SK-N-SH (cell line): ENCODE measurements at regions not wholly inside any gene's neighbourhood (a gene's known extent, or its start where the extent isn't known, plus 50 kb on each side); places are given as distances from the start of the nearest gene placed in this dataset.

ENCODE experiments used
- CTCF ChIA-PET: fragments of 300-600, 350-600 bp; formaldehyde crosslinking; extraction: SDS; loops from one replicate; lab custom pipeline; 2021; lab: Yijun Ruan, JAX
- POLR2A ChIA-PET: fragments of 350-600 bp; sonication (Branson Sonifier 250); formaldehyde crosslinking; extraction: SDS; loops from one replicate; lab custom pipeline; 2020; ENCODE audit warnings: antibody characterized with exemption, inconsistent platforms; lab: Yijun Ruan, JAX
- DNase-seq: peaks from one replicate; pipeline ENCODE4 v3.0.0; 2012
- H2AFZ ChIP-seq: fragments of 200-600 bp; sonication (generic); 2 replicates; pipeline ENCODE4 v1.8.1; 2016; ENCODE audit warnings: antibody characterized with exemption, mild to moderate bottlenecking, low read depth
- H3F3A ChIP-seq: fragments of 200-600 bp; sonication (generic); replicated peaks from 2 replicates; pipeline ENCODE3; 2016; ENCODE audit warnings: antibody characterized with exemption, mild to moderate bottlenecking; ENCODE audit not compliant: insufficient read depth
- H3K27ac ChIP-seq, 2 experiments: fragments of 200-500 bp in 1 of 2; fragments of 200-600 bp in 1 of 2; sonication (Bioruptor generic) in 1 of 2; sonication (generic), shearing (Covaris generic) in 1 of 2; 2 replicates each; pipeline versions ENCODE4 v1.5.1 to v1.6.1; 2014 to 2016; ENCODE audit warnings: low read depth in 2 of 2, inconsistent platforms in 1 of 2, low read length in 1 of 2, mild to moderate bottlenecking in 1 of 2, mixed read lengths in 1 of 2
- H3K27me3 ChIP-seq: fragments of 200-600 bp; sonication (generic), shearing (Covaris generic); 2 replicates; pipeline ENCODE4 v1.6.1; 2016; ENCODE audit warnings: mixed run types; ENCODE audit not compliant: insufficient read depth
- H3K36me3 ChIP-seq, 2 experiments: fragments of 200-500 bp in 1 of 2; fragments of 200-600 bp in 1 of 2; sonication (Bioruptor generic) in 1 of 2; sonication (generic) in 1 of 2; replicated peaks in 1 of 2; 2 replicates each; pipeline versions ENCODE3 to v1.5.1; 2014 to 2016; ENCODE audit warnings: low read length in 1 of 2, mild to moderate bottlenecking in 1 of 2; ENCODE audit not compliant: insufficient read depth in 2 of 2, control insufficient read depth in 1 of 2
- H3K4me1 ChIP-seq, 2 experiments: fragments of 200-500 bp in 1 of 2; fragments of 200-600 bp in 1 of 2; sonication (Bioruptor generic) in 1 of 2; sonication (generic), shearing (Covaris generic) in 1 of 2; 2 replicates each; pipeline versions ENCODE4 v1.5.1 to v1.6.1; 2014 to 2016; ENCODE audit warnings: low read depth in 1 of 2, low read length in 1 of 2, mixed run types in 1 of 2; ENCODE audit not compliant: insufficient read depth in 2 of 2, control insufficient read depth in 1 of 2
- H3K4me2 ChIP-seq: fragments of 200-600 bp; sonication (generic), shearing (Covaris generic); 2 replicates; pipeline ENCODE4 v1.6.1; 2017; ENCODE audit warnings: mixed run types
- H3K4me3 ChIP-seq, 2 experiments: fragments of 200-500 bp in 1 of 2; fragments of 200-600 bp in 1 of 2; sonication (Bioruptor generic) in 1 of 2; sonication (generic), shearing (Covaris generic) in 1 of 2; 2 replicates each; pipeline versions ENCODE4 v1.5.1 to v1.8.1; 2014 to 2016; ENCODE audit warnings: low read depth in 2 of 2, inconsistent platforms in 1 of 2, low read length in 1 of 2, mild to moderate bottlenecking in 1 of 2, mixed read lengths in 1 of 2, moderate library complexity in 1 of 2
- H3K79me2 ChIP-seq: fragments of 200-600 bp; sonication (generic); 2 replicates; pipeline ENCODE4 v1.8.1; 2017; ENCODE audit warnings: mild to moderate bottlenecking; ENCODE audit not compliant: insufficient read depth
- H3K9ac ChIP-seq: fragments of 200-600 bp; sonication (generic); 2 replicates; pipeline ENCODE4 v1.6.1; 2017; ENCODE audit warnings: mixed run types
- H3K9me2 ChIP-seq: fragments of 200-600 bp; sonication (generic); 2 replicates; pipeline ENCODE4 v1.6.1; 2017; ENCODE audit warnings: mixed run types
- H3K9me3 ChIP-seq: fragments of 200-600 bp; sonication (generic); 2 replicates; pipeline ENCODE4 v1.6.1; 2017; ENCODE audit warnings: mixed run types, mild to moderate bottlenecking, moderate library complexity
- H4K20me1 ChIP-seq: fragments of 200-600 bp; sonication (generic); 2 replicates; pipeline ENCODE4 v1.6.1; 2017; ENCODE audit warnings: mild to moderate bottlenecking, mixed run types; ENCODE audit not compliant: insufficient read depth
- ELF1 ChIP-seq: IDR thresholded peaks from 2 replicates; pipeline ENCODE4 v1.4.0; 2012
- FOXJ3 ChIP-seq: sonication (generic); formaldehyde crosslinking; IDR thresholded peaks from 2 replicates; pipeline ENCODE4 v1.5.1; 2020; ENCODE audit warnings: mild to moderate bottlenecking, missing genetic modification reagents
- FOXM1 ChIP-seq: IDR thresholded peaks from 2 replicates; pipeline ENCODE4 v1.4.0; 2012; ENCODE audit warnings: low read depth, mild to moderate bottlenecking
- MAX ChIP-seq: IDR thresholded peaks from 2 replicates; pipeline ENCODE4 v1.4.0; 2012; ENCODE audit warnings: low read depth
- POLR2AphosphoS5 ChIP-seq: IDR thresholded peaks from 2 replicates; pipeline ENCODE4 v1.6.1; 2012; ENCODE audit warnings: low read depth, low read length
- RAD21 ChIP-seq: IDR thresholded peaks from 2 replicates; pipeline ENCODE4 v1.6.1; 2012; ENCODE audit warnings: mild to moderate bottlenecking, low read length
- REST ChIP-seq: IDR thresholded peaks from 2 replicates; pipeline ENCODE4 v1.6.1; 2012; ENCODE audit warnings: mild to moderate bottlenecking, low read depth, low read length, moderate library complexity
- RFX5 ChIP-seq: IDR thresholded peaks from 2 replicates; pipeline ENCODE4 v1.6.1; 2012; ENCODE audit warnings: mild to moderate bottlenecking, improper control_type of control experiment, low read length
- RXRA ChIP-seq: IDR thresholded peaks from 2 replicates; pipeline ENCODE4 v1.4.0; 2012; ENCODE audit warnings: low read depth, mild to moderate bottlenecking, borderline replicate concordance
- SMC3 ChIP-seq: IDR thresholded peaks from 2 replicates; pipeline ENCODE4 v1.6.1; 2012; ENCODE audit warnings: low read depth, low read length, improper control_type of control experiment
- TEAD4 ChIP-seq: IDR thresholded peaks from 2 replicates; pipeline ENCODE4 v1.4.0; 2012; ENCODE audit warnings: mild to moderate bottlenecking, borderline replicate concordance; ENCODE audit not compliant: insufficient read depth
- ZBTB33 ChIP-seq: IDR thresholded peaks from 2 replicates; pipeline ENCODE4 v1.4.0; 2012; ENCODE audit warnings: low read depth, borderline replicate concordance
- WGBS: methylation state at CpG from one replicate; pipeline ENCODE4 v1.1.6; 2017; ENCODE audit warnings: low lambda C conversion rate; 5-methylcytosine and 5-hydroxymethylcytosine counted together
- TF ChIP-seq, protein P1 (sequence below): IDR thresholded peaks from 2 replicates; pipeline ENCODE4 v1.4.0; 2012; ENCODE audit warnings: low read depth, borderline replicate concordance

DNA sequence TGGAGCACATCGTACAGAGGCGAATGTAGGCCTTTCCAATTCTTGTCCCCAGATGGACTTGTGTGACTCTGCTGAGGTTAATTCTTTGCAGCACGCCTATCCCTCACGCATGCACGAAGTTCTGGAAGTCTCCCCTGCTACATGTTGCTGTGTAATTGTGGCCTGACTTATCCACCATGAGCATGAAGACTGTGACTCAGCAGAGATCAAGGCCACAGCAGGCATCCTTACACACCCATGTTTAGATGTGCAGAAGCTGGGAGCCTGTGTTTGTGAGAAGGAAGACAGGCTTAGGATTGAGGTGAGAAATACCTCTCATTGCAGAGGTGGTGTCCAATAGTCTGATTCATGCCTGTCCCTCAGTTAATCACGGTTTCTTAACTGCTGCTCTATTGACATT, 135.6 kb downstream of the ICE1 start (continued):
- TF ChIP-seq RAD21, result no peak

DNA sequence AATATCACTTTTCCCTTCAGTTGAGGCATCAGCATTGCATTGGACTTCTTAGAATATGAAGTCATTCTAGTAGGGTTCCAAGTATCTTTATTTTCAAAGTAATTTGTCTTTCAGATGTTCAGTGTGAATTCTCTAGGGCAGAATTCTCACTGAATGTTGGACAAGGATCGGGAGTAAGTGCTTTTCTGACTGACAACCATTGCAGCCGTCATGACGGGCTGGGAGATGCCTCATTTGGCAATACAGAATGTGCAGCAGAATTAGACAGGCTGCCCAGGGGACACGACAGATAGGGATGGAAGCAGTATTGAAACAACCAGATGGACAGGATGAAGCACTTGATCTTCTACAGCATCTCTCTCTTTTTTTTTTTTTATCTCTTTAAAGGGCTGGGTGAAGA, 129.0 kb downstream of the ICE1 start:
- ChIA-PET CTCF (no interaction called here), POLR2A (no interaction called here)
- Histone ChIP-seq H3K9me2 (no peaks in the 10 kb centered on the region), H3K4me1 (peaks cover 0 to 3% of the 10 kb centered on the region in 2 experiments; a peak in 1 of 4 replicates), H3K9me3 (no peaks in the 10 kb centered on the region), H3K36me3 (no peaks in the 10 kb centered on the region), H3K27ac (no peak overlapping the region), H3K79me2 (no peaks in the 10 kb centered on the region), H3K4me3 (no peak overlapping the region), H3K27me3 (no peaks in the 10 kb centered on the region), H4K20me1 (no peaks in the 10 kb centered on the region), H3K4me2 (no peak overlapping the region), H2AFZ (no peak overlapping the region), H3F3A (no peaks in the 10 kb centered on the region), H3K9ac (no peak overlapping the region)
- 25% methylated on average over 4 of the region's 4 CpGs for WGBS
- TF ChIP-seq ZBTB33 (no peak), TEAD4 (no peak), RFX5 (no peak), MAX (no peak), FOXM1 (no peak), RXRA (no peak), RAD21 (no peak), SMC3 (no peak), POLR2AphosphoS5 (no peak), ELF1 (no peak), REST (no peak), FOXJ3 (CRISPR knock-in tag) (no peak)
- TF ChIP-seq, protein P1, sequence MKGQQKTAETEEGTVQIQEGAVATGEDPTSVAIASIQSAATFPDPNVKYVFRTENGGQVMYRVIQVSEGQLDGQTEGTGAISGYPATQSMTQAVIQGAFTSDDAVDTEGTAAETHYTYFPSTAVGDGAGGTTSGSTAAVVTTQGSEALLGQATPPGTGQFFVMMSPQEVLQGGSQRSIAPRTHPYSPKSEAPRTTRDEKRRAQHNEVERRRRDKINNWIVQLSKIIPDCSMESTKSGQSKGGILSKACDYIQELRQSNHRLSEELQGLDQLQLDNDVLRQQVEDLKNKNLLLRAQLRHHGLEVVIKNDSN, result no peak
- DNase-seq, result no peak
